IPS DF 4.7 (cell line): ENCODE measurements at regions not wholly inside any gene's neighbourhood (a gene's known extent, or its start where the extent isn't known, plus 50 kb on each side); places are given as distances from the start of the nearest gene placed in this dataset.
"Not testable (repeated sequence)": the region's sequence is repeated elsewhere in the genome, so short reads cannot be mapped to it uniquely, and the experiment has no call there.

Source experiments
- DNase-seq: peaks from one replicate; pipeline ENCODE4 v3.0.0-alpha.2; 2013; ENCODE audit warnings: low spot score; ENCODE audit errors: extremely low read depth

GRCh38 chr15:45810201-45810600, 175.4 kb downstream of the SQOR start:
- DNase-seq, result no peak

GRCh38 chr15:45812200-45812599, 177.4 kb downstream of the SQOR start:
- DNase-seq, result no peak

- not testable (repeated sequence) for DNase-seq
Measured at GRCh38 chr15:45817578-45817977, 182.7 kb downstream of the SQOR start.

GRCh38 chr15:45821390-45821789, 186.6 kb downstream of the SQOR start:
- no peak for DNase-seq

GRCh38 chr15:45822968-45823367, 188.1 kb downstream of the SQOR start:
- not testable (repeated sequence) for DNase-seq

- no peak for DNase-seq
Measured at GRCh38 chr15:45827275-45827674, 192.4 kb downstream of the SQOR start.

- no peak for DNase-seq
Measured at GRCh38 chr15:45827766-45828165, 192.9 kb downstream of the SQOR start.

- no peak for DNase-seq
Measured at GRCh38 chr15:45829336-45830153, 194.7 kb downstream of the SQOR start.

- DNase-seq, result no peak
Measured at GRCh38 chr15:45831787-45832186, 197.0 kb downstream of the SQOR start.

- DNase-seq, result no peak
Measured at GRCh38 chr15:45834622-45835021, 199.8 kb downstream of the SQOR start.

- DNase-seq, result no peak
Measured at GRCh38 chr15:45842151-45842550, 207.3 kb downstream of the SQOR start.

- DNase-seq, result no peak
Measured at GRCh38 chr15:45847645-45848044, 212.8 kb downstream of the SQOR start.

GRCh38 chr15:45849136-45849535, 214.3 kb downstream of the SQOR start:
- DNase-seq, result no peak

GRCh38 chr15:45854455-45855202, 219.8 kb downstream of the SQOR start:
- DNase-seq, result no peak

- no peak for DNase-seq
Measured at GRCh38 chr15:45855210-45855906, 220.5 kb downstream of the SQOR start.

GRCh38 chr15:45855907-45856579, 221.2 kb downstream of the SQOR start:
- DNase-seq, result no peak

GRCh38 chr15:45857291-45857690, 222.5 kb downstream of the SQOR start:
- DNase-seq, result no peak

GRCh38 chr15:45858491-45858890, 223.7 kb downstream of the SQOR start:
- no peak for DNase-seq

- no peak for DNase-seq
Measured at GRCh38 chr15:45862034-45862433, 227.2 kb downstream of the SQOR start.

- no peak for DNase-seq
Measured at GRCh38 chr15:45863881-45864580, 229.2 kb downstream of the SQOR start.

GRCh38 chr15:45866616-45867015, 231.8 kb downstream of the SQOR start:
- no peak for DNase-seq
